GM18951 (cell line): ENCODE measurements at regions not wholly inside any gene's neighbourhood (a gene's known extent, or its start where the extent isn't known, plus 50 kb on each side); places are given as distances from the start of the nearest gene placed in this dataset.
"Not testable (repeated sequence)": the region's sequence is repeated elsewhere in the genome, so short reads cannot be mapped to it uniquely, and the experiment has no call there.

Experiments
- POLR2A ChIP-seq: IDR thresholded peaks from 4 replicates; pipeline ENCODE4 v1.6.1; 2011; ENCODE audit warnings: mild to moderate bottlenecking; ENCODE audit not compliant: insufficient read length, insufficient read depth; ENCODE audit errors: extremely low read depth
- in situ Hi-C: fragments of 300-500 bp; cut with MboI; formaldehyde crosslinking; loops from one replicate; pipeline ENCODE4 v1.12.0; 2022; ENCODE audit warnings: low sequenced_read_pairs, mixed read lengths, inconsistent platforms; ENCODE audit not compliant: unreplicated experiment

GRCh38 chr7:66413379-66414114, 208.4 kb downstream of the TPST1 start:
- TF ChIP-seq POLR2A = peak; percentile 40
- in situ Hi-C loops = no loop called here

GRCh38 chr7:66415659-66416265, 210.6 kb downstream of the TPST1 start:
- TF ChIP-seq POLR2A = no peak
- in situ Hi-C loops = no loop called here

GRCh38 chr7:66418537-66418936, 210.1 kb upstream of the KCTD7 start:
- TF ChIP-seq POLR2A = no peak

DNA sequence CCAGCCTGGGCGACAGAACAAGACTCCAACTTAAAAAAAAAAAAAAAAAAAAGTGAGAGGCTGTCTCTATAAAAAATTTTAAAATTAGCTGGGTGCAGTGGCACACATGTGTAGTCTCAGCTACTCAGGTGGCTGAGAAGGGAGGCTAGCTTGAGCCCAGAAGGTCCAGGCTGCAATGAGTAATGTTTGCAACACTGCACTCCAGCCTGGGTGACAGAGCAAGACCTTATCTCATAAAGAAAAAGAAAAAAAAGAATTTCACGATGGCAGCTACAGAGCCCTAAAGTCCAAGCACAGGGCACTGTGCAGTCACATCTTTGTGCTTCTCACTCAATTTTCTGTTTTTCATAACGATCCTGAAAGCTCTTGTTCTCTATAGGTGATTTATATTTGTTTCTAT, 209.5 kb upstream of the KCTD7 start:
- in situ Hi-C loops = no loop called here
- TF ChIP-seq POLR2A = no peak

More at GRCh38 chr7:66418537-66418936, 210.1 kb upstream of the KCTD7 start:
- in situ Hi-C loops = no loop called here

DNA sequence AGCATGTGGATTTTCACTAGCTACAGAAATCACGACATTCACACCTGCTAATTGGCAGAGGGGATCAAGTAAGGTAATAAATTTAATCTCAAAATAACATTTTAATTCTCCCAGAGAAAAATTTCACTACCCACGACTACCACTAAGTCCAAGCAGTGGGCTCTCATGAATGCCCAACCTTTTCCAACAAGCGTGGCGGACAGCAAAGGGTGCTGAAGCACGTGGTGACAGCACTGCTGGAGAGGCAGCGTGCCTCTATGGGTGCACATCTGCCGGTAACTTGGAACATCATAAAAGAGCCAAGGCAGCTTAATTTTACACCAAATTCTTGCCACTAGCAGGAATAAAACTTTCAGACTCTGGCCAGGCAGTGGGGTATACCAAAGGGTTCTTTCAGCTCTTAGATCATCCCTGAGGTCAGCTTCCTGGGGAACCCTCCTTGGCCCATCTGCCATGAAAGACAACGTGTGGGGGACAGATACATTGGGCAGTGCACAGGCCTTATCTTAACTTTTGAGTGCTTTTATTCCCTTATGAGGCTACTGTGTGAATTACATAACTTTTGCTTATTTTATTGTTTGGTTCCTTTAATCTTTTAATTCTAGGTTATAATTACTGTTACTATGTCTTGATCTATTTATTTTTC, 206.7 kb upstream of the KCTD7 start:
- in situ Hi-C loops = no loop called here
- TF ChIP-seq POLR2A = no peak

DNA sequence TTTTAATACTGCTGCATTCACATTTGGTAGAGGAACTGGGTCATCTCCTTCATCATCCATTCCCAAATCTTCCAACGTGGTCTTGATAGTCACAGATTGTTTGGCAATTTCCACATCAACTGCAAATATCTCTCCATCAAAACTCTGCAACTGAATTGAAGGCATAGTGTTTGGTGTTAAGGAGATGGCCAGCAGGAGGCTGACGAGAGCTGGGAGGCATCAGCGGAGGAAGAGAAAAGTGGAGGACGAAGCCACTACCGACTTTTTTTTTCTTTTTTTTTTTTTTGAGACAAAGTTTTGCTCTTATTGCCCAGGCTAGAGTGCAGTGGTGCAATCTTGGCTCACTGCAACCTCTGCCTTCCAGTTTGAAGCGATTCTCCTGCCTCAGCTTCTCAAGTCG, 205.0 kb upstream of the KCTD7 start:
- in situ Hi-C loops = no loop called here
- no peak for TF ChIP-seq POLR2A

DNA sequence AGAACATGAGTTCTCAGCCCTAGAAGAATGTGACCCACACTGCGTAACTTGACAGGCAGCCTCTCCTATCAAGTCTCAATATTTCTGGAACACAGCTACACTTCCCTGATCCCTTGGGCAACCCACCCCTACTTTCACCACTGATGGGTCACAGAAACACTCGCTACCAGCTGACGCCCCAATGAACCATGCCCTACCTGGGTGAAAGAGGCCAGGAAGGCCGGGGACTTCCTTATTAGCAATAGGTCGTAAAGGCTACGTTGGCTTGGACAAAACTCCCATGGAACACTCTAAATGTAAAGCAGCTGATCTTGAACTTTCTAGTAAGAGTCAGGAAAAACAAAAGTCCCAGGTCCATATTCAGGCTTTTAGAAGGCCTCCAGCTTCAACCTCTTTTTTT, 202.3 kb upstream of the KCTD7 start:
- TF ChIP-seq POLR2A = no peak

DNA sequence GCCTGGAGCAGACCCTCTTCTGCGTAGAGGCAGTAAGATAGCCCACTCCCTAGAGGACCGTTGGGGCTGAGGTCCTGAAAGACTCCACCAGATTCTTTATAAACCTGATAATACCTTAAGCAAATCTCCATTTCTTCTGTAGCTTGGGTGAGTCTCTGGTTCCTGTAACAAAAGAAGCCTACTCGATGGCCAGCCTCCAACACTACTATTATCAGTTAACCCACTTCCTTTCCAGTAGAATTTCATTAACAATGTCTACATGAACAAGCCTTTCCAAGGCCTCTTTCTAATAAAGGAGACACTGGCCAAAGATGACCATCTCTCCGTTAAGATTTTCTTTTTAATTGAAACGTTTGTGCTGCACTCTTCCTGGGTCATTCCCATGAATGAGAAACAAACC, 201.7 kb upstream of the KCTD7 start:
- TF ChIP-seq POLR2A = no peak
- in situ Hi-C loops = no loop called here

More for the DNA sequence above, 202.3 kb upstream of the KCTD7 start:
- in situ Hi-C loops = no loop called here

DNA sequence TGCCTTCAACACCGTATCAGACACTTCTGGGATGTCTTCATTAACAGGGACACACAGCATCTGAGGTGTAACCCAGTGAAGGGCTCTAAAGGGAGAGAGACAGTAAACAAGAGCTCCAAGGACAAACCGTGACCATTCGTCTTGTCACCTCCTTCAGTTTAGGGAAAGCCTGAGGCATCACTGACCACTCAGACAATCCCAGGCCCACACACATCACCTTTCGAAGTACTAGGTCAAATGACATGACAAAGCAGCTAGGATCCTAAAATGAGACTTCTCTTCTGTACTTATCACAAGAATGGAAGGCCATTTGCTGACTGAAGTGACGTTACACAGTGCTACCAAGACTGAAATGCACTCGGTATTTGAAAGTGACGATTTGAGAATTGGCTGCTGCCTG, 200.7 kb upstream of the KCTD7 start:
- TF ChIP-seq POLR2A = no peak
- in situ Hi-C loops = no loop called here

- in situ Hi-C loops = no loop called here
- TF ChIP-seq POLR2A = no peak
Measured at GRCh38 chr7:66429498-66430163, 199.1 kb upstream of the KCTD7 start.

DNA sequence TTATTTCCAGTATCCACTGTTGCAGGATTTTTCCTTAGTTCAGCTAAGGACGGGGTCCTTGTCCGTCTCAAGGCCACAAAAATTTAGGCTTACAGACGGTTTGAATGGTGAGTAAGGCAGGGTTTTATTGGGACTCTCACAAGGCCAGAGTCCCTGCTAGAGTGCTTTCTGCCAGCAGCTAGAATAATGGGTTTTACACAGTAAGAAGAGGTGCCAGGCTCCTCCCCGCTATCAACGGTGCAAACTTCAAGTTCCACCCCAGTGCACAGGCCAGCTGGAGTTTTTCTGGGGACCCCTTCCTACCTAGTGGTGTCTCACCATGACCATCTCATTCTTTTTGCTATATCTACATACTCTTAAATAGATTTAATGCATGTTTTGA, 198.5 kb upstream of the KCTD7 start:
- no peak for TF ChIP-seq POLR2A
- in situ Hi-C loops = no loop called here

- in situ Hi-C loops = not testable (repeated sequence)
Measured at GRCh38 chr7:66438703-66439405, 189.8 kb upstream of the KCTD7 start.

GRCh38 chr7:66442385-66442784, 186.3 kb upstream of the KCTD7 start:
- in situ Hi-C loops = no loop called here
- TF ChIP-seq POLR2A = no peak
